H9 (cell line): ENCODE measurements at regions not wholly inside any gene's neighbourhood (a gene's known extent, or its start where the extent isn't known, plus 50 kb on each side); places are given as distances from the start of the nearest gene placed in this dataset.

Experiments used
- DNase-seq: peaks from one replicate; pipeline ENCODE4 v3.0.0-alpha.2; 2017
- H2AFZ ChIP-seq: one replicate; pipeline ENCODE4 v1.6.1; 2013; ENCODE audit warnings: mild to moderate bottlenecking, low read length, control low read depth, moderate library complexity
- H2AK5ac ChIP-seq: 2 replicates; pipeline ENCODE4 v1.6.1; 2013; ENCODE audit warnings: low read length, control low read depth, mixed read lengths; ENCODE audit not compliant: insufficient read length
- H2BK120ac ChIP-seq: one replicate; pipeline ENCODE4 v1.6.1; 2013; ENCODE audit warnings: low read depth, mild to moderate bottlenecking, low read length, control low read depth, inconsistent platforms; ENCODE audit not compliant: poor library complexity, severe bottlenecking
- H2BK12ac ChIP-seq: 2 replicates; pipeline ENCODE4 v1.6.1; 2013; ENCODE audit warnings: low read length, control low read depth, mixed read lengths, low read depth; ENCODE audit not compliant: insufficient read length
- H2BK15ac ChIP-seq: 2 replicates; pipeline ENCODE4 v1.6.1; 2013; ENCODE audit warnings: low read depth, low read length, control low read depth
- H2BK20ac ChIP-seq: one replicate; pipeline ENCODE4 v1.6.1; 2013; ENCODE audit warnings: low read depth, mild to moderate bottlenecking, low read length, control low read depth, inconsistent platforms; ENCODE audit not compliant: poor library complexity, severe bottlenecking
- H2BK5ac ChIP-seq: 2 replicates; pipeline ENCODE4 v1.6.1; 2013; ENCODE audit warnings: low read length, control low read depth, mixed read lengths; ENCODE audit not compliant: insufficient read length
- H3K14ac ChIP-seq: 2 replicates; pipeline ENCODE4 v1.6.1; 2013; ENCODE audit warnings: low read length, control low read depth; ENCODE audit not compliant: insufficient read depth
- H3K18ac ChIP-seq: 2 replicates; pipeline ENCODE4 v1.6.1; 2013; ENCODE audit warnings: low read depth, mild to moderate bottlenecking, mixed read lengths, low read length, control low read depth; ENCODE audit not compliant: insufficient read length
- H3K23ac ChIP-seq: 2 replicates; pipeline ENCODE4 v1.6.1; 2013; ENCODE audit warnings: low read length, control low read depth, mixed read lengths, low read depth; ENCODE audit not compliant: insufficient read length
- H3K23me2 ChIP-seq: 2 replicates; pipeline ENCODE4 v1.6.1; 2013; ENCODE audit warnings: low read depth, mild to moderate bottlenecking, mixed read lengths, low read length, control low read depth; ENCODE audit not compliant: insufficient read length, poor library complexity, severe bottlenecking
- H3K27ac ChIP-seq: 2 replicates; pipeline ENCODE4 v1.5.1; 2013; ENCODE audit warnings: low read length, control low read depth, mixed read lengths, low read depth; ENCODE audit not compliant: insufficient read length
- H3K27me3 ChIP-seq: 2 replicates; pipeline ENCODE4 v1.6.1; 2013; ENCODE audit warnings: low read length, control low read depth, inconsistent platforms; ENCODE audit not compliant: insufficient read depth
- H3K4ac ChIP-seq: 2 replicates; pipeline ENCODE4 v1.6.1; 2013; ENCODE audit warnings: low read depth, mild to moderate bottlenecking, control low read depth, inconsistent platforms, low read length, moderate library complexity
- H3K4me1 ChIP-seq: 2 replicates; pipeline ENCODE4 v1.6.1; 2013; ENCODE audit warnings: low read length, control low read depth, inconsistent platforms; ENCODE audit not compliant: insufficient read depth
- H3K4me2 ChIP-seq: 2 replicates; pipeline ENCODE4 v1.6.1; 2013; ENCODE audit warnings: low read length, control low read depth, mixed read lengths; ENCODE audit not compliant: insufficient read length, insufficient read depth
- H3K56ac ChIP-seq: 2 replicates; pipeline ENCODE4 v1.6.1; 2013; ENCODE audit warnings: low read depth, mild to moderate bottlenecking, mixed read lengths, low read length, control low read depth; ENCODE audit not compliant: insufficient read length
- H3K79me1 ChIP-seq: 2 replicates; pipeline ENCODE4 v1.6.1; 2013; ENCODE audit warnings: low read depth, mild to moderate bottlenecking, moderate library complexity, low read length, control low read depth, inconsistent platforms; ENCODE audit not compliant: insufficient read depth, poor library complexity, severe bottlenecking
- H3K79me2 ChIP-seq: 2 replicates; pipeline ENCODE4 v1.6.1; 2013; ENCODE audit warnings: low read length, control low read depth, inconsistent platforms; ENCODE audit not compliant: insufficient read depth
- H3K9ac ChIP-seq: 2 replicates; pipeline ENCODE4 v1.6.1; 2013; ENCODE audit warnings: low read length, control low read depth, mixed read lengths; ENCODE audit not compliant: insufficient read length; ENCODE audit errors: extremely low read depth
- H3K9me3 ChIP-seq: one replicate; pipeline ENCODE4 v1.6.1; 2013; ENCODE audit warnings: low read depth, low read length, inconsistent platforms; ENCODE audit not compliant: control insufficient read depth
- H3T11ph ChIP-seq: one replicate; pipeline ENCODE4 v1.6.1; 2013; ENCODE audit warnings: mild to moderate bottlenecking, low read length, control low read depth, inconsistent platforms
- H4K20me1 ChIP-seq: one replicate; pipeline ENCODE4 v1.6.1; 2013; ENCODE audit not compliant: control insufficient read depth, insufficient read length, insufficient read depth
- H4K5ac ChIP-seq: 2 replicates; pipeline ENCODE4 v1.6.1; 2013; ENCODE audit warnings: low read depth, mild to moderate bottlenecking, mixed read lengths, low read length, control low read depth; ENCODE audit not compliant: insufficient read length
- H4K8ac ChIP-seq: replicated peaks from 2 replicates; pipeline ENCODE4 v1.6.1; 2013; ENCODE audit warnings: low read length, control low read depth, mixed read lengths, low read depth; ENCODE audit not compliant: insufficient read length
- H4K91ac ChIP-seq: 2 replicates; pipeline ENCODE4 v1.6.1; 2013; ENCODE audit warnings: low read depth, mild to moderate bottlenecking, moderate library complexity, mixed read lengths, low read length, control low read depth; ENCODE audit not compliant: insufficient read length
- H3K27ac Mint-ChIP-seq, 3 experiments: 2 replicates in 2 of 3; 3 replicates in 1 of 3; pipeline ENCODE4 v1.8.0; 2020 to 2021; ENCODE audit warnings: mixed read lengths in 3 of 3, mild to moderate bottlenecking in 1 of 3, moderate library complexity in 1 of 3
- H3K27me3 Mint-ChIP-seq: 2 replicates; pipeline ENCODE4 v1.8.0; 2021; ENCODE audit warnings: low read depth, mild to moderate bottlenecking, moderate library complexity, mixed read lengths
- H3K36me3 Mint-ChIP-seq, 3 experiments: 2 replicates in 2 of 3; 3 replicates in 1 of 3; pipeline ENCODE4 v1.8.0; 2020 to 2021; ENCODE audit warnings: low read depth in 3 of 3, mixed read lengths in 3 of 3; ENCODE audit not compliant: insufficient read depth in 1 of 3
- H3K4me1 Mint-ChIP-seq, 2 experiments: 2 replicates each; pipeline ENCODE4 v1.8.0; 2020; ENCODE audit warnings: mixed read lengths in 2 of 2
- H3K4me3 Mint-ChIP-seq, 2 experiments: 2 replicates in 1 of 2; 3 replicates in 1 of 2; pipeline ENCODE4 v1.8.0; 2020 to 2021; ENCODE audit warnings: mild to moderate bottlenecking in 2 of 2, mixed read lengths in 2 of 2, moderate library complexity in 1 of 2
- H3K9me3 Mint-ChIP-seq, 2 experiments: 2 replicates in 1 of 2; 3 replicates in 1 of 2; pipeline ENCODE4 v1.8.0; 2020; ENCODE audit warnings: mild to moderate bottlenecking in 2 of 2, mixed read lengths in 2 of 2, moderate library complexity in 1 of 2
- WGBS: extraction: QIAGEN DNeasy Blood & Tissue Kit; methylation state at CpG from one replicate; pipeline ENCODE4 v1.1.7; 2013; ENCODE audit warnings: missing lambda C conversion rate, low lambda C conversion rate, mixed read lengths; ENCODE audit not compliant: insufficient read length; ENCODE audit errors: extremely low coverage; 5-methylcytosine and 5-hydroxymethylcytosine counted together
- TF ChIP-seq, protein P1 (sequence below): fragments of 200-600 bp; sonication (generic); conservative IDR thresholded peaks from 3 replicates; pipeline ENCODE4 v1.8.0; 2021; ENCODE audit warnings: antibody characterized with exemption, mild to moderate bottlenecking

DNA sequence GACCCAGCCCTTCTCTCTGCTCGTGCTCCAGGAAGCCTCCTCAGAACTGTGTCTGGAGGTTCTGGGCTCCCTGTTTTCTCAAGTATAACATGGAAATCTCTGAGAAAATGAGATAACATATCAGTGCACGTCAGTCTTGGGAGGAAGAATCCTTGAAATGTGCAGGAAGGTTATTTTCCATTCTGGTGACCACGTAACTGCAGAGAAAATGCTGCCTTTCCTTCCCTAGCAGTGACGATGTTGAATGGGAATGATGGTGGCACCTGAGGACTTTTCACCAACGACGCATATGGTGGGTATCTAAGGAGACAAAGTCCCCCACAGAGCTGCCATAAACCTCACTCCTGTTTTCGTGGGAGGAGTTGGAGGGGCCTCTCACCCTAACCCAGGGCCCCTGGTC lies 272.1 kb upstream of the SIX2 start:
- Histone ChIP-seq H2AK5ac (no peak overlapping the region), H2BK12ac (no peak overlapping the region), H3K14ac (no peak overlapping the region), H3K18ac (no peak overlapping the region), H2BK5ac (no peak overlapping the region), H3K27ac (no peak overlapping the region), H3K23ac (no peak overlapping the region), H4K5ac (no peak overlapping the region), H2BK120ac (no peak overlapping the region), H3K79me2 (no peaks in the 10 kb centered on the region), H2AFZ (no peak overlapping the region), H3K9me3 (no peaks in the 10 kb centered on the region), H3K4me1 (no peaks in the 10 kb centered on the region; the same call in 1 of the 2 replicates), H3K79me1 (no peaks in the 10 kb centered on the region), H4K91ac (no peak overlapping the region), H3T11ph (no peak overlapping the region), H3K4ac (no peak overlapping the region), H3K23me2 (no peaks in the 10 kb centered on the region), H3K27me3 (no peaks in the 10 kb centered on the region), H3K56ac (no peak overlapping the region), H2BK20ac (no peak overlapping the region), H2BK15ac (no peak overlapping the region), H4K8ac (no peak overlapping the region), H4K20me1 (no peaks in the 10 kb centered on the region), H3K9ac (no peak overlapping the region), H3K4me2 (no peak overlapping the region)
- no peaks in the 10 kb centered on the region for H3K36me3 Mint-ChIP-seq
- no CpG with 5 or more reads among the region's 7 CpGs for WGBS
- H3K4me3 Mint-ChIP-seq: no peak overlapping the region
- no peak for DNase-seq
- H3K4me1 Mint-ChIP-seq: peaks cover 0 to 5% of the 10 kb centered on the region in 2 experiments; a peak in 1 of 4 replicates
- no peaks in the 10 kb centered on the region; a peak in 1 of 5 replicates for H3K9me3 Mint-ChIP-seq
- H3K27me3 Mint-ChIP-seq: peaks cover 10% of the 10 kb centered on the region
- H3K27ac Mint-ChIP-seq: no peak overlapping the region
- TF ChIP-seq, protein P1, sequence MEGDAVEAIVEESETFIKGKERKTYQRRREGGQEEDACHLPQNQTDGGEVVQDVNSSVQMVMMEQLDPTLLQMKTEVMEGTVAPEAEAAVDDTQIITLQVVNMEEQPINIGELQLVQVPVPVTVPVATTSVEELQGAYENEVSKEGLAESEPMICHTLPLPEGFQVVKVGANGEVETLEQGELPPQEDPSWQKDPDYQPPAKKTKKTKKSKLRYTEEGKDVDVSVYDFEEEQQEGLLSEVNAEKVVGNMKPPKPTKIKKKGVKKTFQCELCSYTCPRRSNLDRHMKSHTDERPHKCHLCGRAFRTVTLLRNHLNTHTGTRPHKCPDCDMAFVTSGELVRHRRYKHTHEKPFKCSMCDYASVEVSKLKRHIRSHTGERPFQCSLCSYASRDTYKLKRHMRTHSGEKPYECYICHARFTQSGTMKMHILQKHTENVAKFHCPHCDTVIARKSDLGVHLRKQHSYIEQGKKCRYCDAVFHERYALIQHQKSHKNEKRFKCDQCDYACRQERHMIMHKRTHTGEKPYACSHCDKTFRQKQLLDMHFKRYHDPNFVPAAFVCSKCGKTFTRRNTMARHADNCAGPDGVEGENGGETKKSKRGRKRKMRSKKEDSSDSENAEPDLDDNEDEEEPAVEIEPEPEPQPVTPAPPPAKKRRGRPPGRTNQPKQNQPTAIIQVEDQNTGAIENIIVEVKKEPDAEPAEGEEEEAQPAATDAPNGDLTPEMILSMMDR: no peak
